ENCODE measurements at regions not wholly inside any gene's neighbourhood (a gene's known extent, or its start where the extent isn't known, plus 50 kb on each side); places are given as distances from the start of the nearest gene placed in this dataset.

- TF ChIP-seq, protein P1, sequence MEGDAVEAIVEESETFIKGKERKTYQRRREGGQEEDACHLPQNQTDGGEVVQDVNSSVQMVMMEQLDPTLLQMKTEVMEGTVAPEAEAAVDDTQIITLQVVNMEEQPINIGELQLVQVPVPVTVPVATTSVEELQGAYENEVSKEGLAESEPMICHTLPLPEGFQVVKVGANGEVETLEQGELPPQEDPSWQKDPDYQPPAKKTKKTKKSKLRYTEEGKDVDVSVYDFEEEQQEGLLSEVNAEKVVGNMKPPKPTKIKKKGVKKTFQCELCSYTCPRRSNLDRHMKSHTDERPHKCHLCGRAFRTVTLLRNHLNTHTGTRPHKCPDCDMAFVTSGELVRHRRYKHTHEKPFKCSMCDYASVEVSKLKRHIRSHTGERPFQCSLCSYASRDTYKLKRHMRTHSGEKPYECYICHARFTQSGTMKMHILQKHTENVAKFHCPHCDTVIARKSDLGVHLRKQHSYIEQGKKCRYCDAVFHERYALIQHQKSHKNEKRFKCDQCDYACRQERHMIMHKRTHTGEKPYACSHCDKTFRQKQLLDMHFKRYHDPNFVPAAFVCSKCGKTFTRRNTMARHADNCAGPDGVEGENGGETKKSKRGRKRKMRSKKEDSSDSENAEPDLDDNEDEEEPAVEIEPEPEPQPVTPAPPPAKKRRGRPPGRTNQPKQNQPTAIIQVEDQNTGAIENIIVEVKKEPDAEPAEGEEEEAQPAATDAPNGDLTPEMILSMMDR (CRISPR knock-in tag; IDR thresholded peaks at IDR 0.05): no peak
- TF ChIP-seq NFE2L2 (IDR thresholded peaks at IDR 0.05; ENCODE audit: low read length) (no peak), MYC (CRISPR knock-in tag; IDR thresholded peaks at IDR 0.05; ENCODE audit: borderline replicate concordance) (no peak), POLR2A (IDR thresholded peaks at IDR 0.05; ENCODE audit: insufficient read depth in 1 of 2, low read depth in 2 of 2, low read length in 2 of 2) (no peak), ZNF616 (CRISPR knock-in tag; IDR thresholded peaks at IDR 0.05; ENCODE audit: low read depth) (no peak), BRD4 (CRISPR knock-in tag; IDR thresholded peaks at IDR 0.05) (no peak), TMF1 (CRISPR knock-in tag; IDR thresholded peaks at IDR 0.05; ENCODE audit: low read depth) (no peak), ZC3H4 (CRISPR knock-in tag; IDR thresholded peaks at IDR 0.05; ENCODE audit: borderline replicate concordance) (no peak), ZNF263 (CRISPR knock-in tag; IDR thresholded peaks at IDR 0.05) (no peak), EZH2 (conservative IDR thresholded peaks at IDR 0.05; ENCODE audit: low read depth, low read length) (no peak)
These were observed 194.6 kb upstream of the ZC3H12C start for GRCh38 chr11:109898592-109898991.

All from HepG2 (cell line).